ENCODE measurements at regions not wholly inside any gene's neighbourhood (a gene's known extent, or its start where the extent isn't known, plus 50 kb on each side); places are given as distances from the start of the nearest gene placed in this dataset.

GRCh38 chr5:2013301-2014057 is 130.8 kb upstream of the IRX4 start:
- no peak for TF ChIP-seq CTCF (conservative IDR thresholded peaks at IDR 0.05; ENCODE audit: low read length)
- no peak for TF ChIP-seq EZH2phosphoT487 (IDR thresholded peaks at IDR 0.05; ENCODE audit: borderline replicate concordance)

All from Loucy (cell line).